Fibroblast of the aortic adventitia (primary cell): ENCODE measurements at regions not wholly inside any gene's neighbourhood (a gene's known extent, or its start where the extent isn't known, plus 50 kb on each side); places are given as distances from the start of the nearest gene placed in this dataset.

Experiments
- DNase-seq: peaks from one replicate; pipeline ENCODE4 v3.0.0-alpha.2; 2010; ENCODE audit warnings: low read depth
- H3K4me3 ChIP-seq: 2 replicates; pipeline ENCODE4 v1.5.1; 2011; ENCODE audit warnings: low read depth, mild to moderate bottlenecking, control low read depth, low read length, moderate library complexity
- TF ChIP-seq, protein P1 (sequence below): IDR thresholded peaks from 2 replicates; pipeline ENCODE4 v1.5.1; 2011; ENCODE audit warnings: mild to moderate bottlenecking, low read length, control low read depth, inconsistent platforms; ENCODE audit not compliant: insufficient read depth

GRCh38 chr13:68675209-68675608 is 1432.4 kb upstream of the ATXN8OS start:
- no peak for DNase-seq
- TF ChIP-seq, protein P1, sequence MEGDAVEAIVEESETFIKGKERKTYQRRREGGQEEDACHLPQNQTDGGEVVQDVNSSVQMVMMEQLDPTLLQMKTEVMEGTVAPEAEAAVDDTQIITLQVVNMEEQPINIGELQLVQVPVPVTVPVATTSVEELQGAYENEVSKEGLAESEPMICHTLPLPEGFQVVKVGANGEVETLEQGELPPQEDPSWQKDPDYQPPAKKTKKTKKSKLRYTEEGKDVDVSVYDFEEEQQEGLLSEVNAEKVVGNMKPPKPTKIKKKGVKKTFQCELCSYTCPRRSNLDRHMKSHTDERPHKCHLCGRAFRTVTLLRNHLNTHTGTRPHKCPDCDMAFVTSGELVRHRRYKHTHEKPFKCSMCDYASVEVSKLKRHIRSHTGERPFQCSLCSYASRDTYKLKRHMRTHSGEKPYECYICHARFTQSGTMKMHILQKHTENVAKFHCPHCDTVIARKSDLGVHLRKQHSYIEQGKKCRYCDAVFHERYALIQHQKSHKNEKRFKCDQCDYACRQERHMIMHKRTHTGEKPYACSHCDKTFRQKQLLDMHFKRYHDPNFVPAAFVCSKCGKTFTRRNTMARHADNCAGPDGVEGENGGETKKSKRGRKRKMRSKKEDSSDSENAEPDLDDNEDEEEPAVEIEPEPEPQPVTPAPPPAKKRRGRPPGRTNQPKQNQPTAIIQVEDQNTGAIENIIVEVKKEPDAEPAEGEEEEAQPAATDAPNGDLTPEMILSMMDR: no peak
- no peak overlapping the region for H3K4me3 ChIP-seq

DNA sequence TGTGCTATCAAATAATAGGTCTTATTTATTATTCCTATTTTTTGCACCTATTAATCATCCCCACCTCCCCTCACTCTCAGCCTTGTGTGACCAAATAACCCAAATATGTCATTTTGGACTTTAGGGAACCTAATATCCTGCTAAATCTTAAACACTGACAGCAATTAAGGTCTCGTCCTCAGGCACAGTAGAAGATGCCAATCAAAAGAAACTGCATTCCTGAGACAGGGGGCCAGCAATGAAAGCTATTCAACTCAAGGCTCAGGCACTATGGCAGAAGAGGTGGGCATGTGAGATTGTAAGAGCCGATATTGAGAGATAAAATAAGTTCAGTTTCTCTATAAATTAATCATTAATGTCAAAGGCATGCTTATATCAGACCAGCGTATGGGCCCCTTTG is 1437.7 kb upstream of the PCDH9 start:
- TF ChIP-seq, protein P1: no peak
- no peak overlapping the region for H3K4me3 ChIP-seq
- no peak for DNase-seq

GRCh38 chr13:68666774-68667397 is 1436.8 kb upstream of the PCDH9 start:
- TF ChIP-seq, protein P1: no peak
- no peak for DNase-seq
- no peak overlapping the region for H3K4me3 ChIP-seq

DNA sequence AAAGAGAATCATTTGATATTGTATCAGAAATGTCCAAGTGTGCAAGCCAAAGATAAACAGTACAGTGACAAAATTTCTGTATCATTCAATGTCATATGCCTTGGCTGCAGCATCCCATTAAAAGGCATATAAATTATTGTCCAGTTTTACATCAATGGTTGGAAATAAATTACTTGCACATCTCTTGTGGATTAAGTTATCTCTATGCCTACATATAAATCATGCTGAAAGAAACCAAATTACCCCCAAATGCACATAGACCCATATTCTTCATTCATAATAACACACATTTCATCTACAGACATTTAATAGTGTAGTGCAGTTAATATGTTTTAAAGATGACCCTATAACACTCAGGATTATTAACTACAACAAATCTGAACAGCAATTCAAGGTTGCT is 1415.7 kb upstream of the PCDH9 start:
- no peak for DNase-seq
- H3K4me3 ChIP-seq: no peak overlapping the region
- TF ChIP-seq, protein P1: no peak

- H3K4me3 ChIP-seq: no peak overlapping the region
- DNase-seq: no peak
- TF ChIP-seq, protein P1: no peak
Measured at GRCh38 chr13:68644611-68645010, 1414.5 kb upstream of the PCDH9 start.

- no peak overlapping the region for H3K4me3 ChIP-seq
- no peak for DNase-seq
- TF ChIP-seq, protein P1: no peak
Measured at GRCh38 chr13:68636784-68637183, 1406.6 kb upstream of the PCDH9 start.

DNA sequence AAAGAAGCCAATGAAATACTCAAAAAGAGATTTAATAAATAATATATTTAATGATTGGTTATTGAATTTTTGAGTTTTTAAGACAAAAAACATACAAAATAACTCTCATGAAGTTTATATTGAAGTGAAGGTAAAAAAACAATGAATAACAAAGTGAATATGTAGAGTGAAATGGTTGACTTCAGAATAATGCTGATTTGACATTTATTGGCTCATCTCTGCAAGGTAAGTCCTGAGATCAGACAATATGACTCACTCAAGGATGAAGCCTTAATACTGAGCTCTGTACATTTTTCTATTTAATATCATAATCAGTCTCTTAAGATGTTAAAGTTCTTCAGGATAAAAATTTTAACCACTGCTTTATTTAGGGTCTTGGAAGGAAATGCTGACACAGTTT is 1398.9 kb upstream of the PCDH9 start:
- TF ChIP-seq, protein P1: no peak

More for the DNA sequence above, 1398.9 kb upstream of the PCDH9 start:
- no peak overlapping the region for H3K4me3 ChIP-seq
- DNase-seq: no peak
